Endothelial cell of umbilical vein (primary cell): ENCODE measurements at regions not wholly inside any gene's neighbourhood (a gene's known extent, or its start where the extent isn't known, plus 50 kb on each side); places are given as distances from the start of the nearest gene placed in this dataset.

Source experiments
- CTCF ChIP-seq, 2 donors: IDR thresholded peaks; 1 replicate in 1 of 2; 2 replicates in 1 of 2; pipeline ENCODE4 v1.5.1; 2011; ENCODE audit warnings: low read length in 2 of 2, mild to moderate bottlenecking in 2 of 2, moderate library complexity in 2 of 2, control low read depth in 1 of 2, inconsistent platforms in 1 of 2, low read depth in 1 of 2; ENCODE audit not compliant: insufficient read depth in 1 of 2; ENCODE audit errors: extremely low read depth in 1 of 2
- EZH2 ChIP-seq: IDR thresholded peaks from 2 replicates; pipeline ENCODE4 v1.6.1; 2012; ENCODE audit warnings: borderline replicate concordance, low read depth, mild to moderate bottlenecking, moderate library complexity, low read length, inconsistent platforms; ENCODE audit not compliant: severe bottlenecking
- MAX ChIP-seq: IDR thresholded peaks from 2 replicates; pipeline ENCODE4 v1.6.1; 2011; ENCODE audit not compliant: insufficient read depth, insufficient read length

GRCh38 chr6:1077478-1078416 lies 234.2 kb upstream of the FOXQ1 start:
- no peak for TF ChIP-seq CTCF (IDR thresholded peaks at IDR 0.05; ENCODE audit: extremely low read depth in 1 of 2, insufficient read depth in 1 of 2, low read depth in 1 of 2, low read length in 2 of 2)
- no peak for TF ChIP-seq EZH2
- no peak for TF ChIP-seq MAX
